SHP77 treated with DMSO at 0.1 percent for 48 hours (cell line): ENCODE measurements at regions not wholly inside any gene's neighbourhood (a gene's known extent, or its start where the extent isn't known, plus 50 kb on each side); places are given as distances from the start of the nearest gene placed in this dataset.

Experiments
- DNase-seq: peaks from one replicate; lab custom pipeline; 2025; lab: John Stamatoyannopoulos, UW

DNA sequence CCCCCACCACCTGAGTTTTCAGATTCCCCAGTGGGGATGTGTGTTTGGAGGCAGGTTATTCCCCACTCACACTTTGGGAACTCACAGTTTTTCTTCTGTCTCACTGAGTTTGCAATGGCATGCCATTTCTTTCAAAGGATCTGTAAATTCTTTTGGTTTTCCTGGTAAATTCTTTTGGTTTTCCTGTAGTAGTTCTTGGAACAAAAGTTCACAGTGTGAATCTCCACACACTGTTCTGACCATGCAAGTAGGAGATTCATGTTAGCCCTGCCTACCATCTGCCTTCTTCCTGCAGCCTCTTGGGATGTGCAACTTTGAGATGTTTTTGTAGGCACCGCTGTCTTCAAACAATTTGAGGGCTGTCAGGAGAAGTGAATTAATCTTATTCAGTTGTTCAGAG is 165.6 kb upstream of the OGFRL1 start:
- DNase-seq, result no peak

GRCh38 chr6:71124340-71124739 is 164.3 kb upstream of the OGFRL1 start:
- no peak for DNase-seq

DNA sequence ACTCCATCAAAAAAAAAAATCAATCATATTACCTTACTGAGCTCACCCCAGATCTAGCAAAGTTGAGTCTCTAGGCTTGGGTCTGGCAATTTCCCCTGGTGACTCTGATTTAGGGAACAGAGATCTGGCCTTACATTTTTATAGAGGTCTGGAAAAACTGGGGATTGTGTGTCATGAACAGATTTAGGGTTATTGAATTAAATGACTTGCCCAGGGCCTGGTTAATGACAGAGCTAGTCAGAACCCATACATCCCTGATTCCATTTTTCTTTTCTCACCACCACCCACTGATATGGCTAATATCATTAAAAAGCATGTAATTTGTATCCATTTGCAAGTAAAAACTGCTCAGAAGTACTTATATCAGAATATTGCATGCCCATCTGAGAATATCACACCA is 163.4 kb upstream of the OGFRL1 start:
- DNase-seq, result no peak

- no peak for DNase-seq
Observed at GRCh38 chr6:71126506-71126905, 162.1 kb upstream of the OGFRL1 start.

GRCh38 chr6:71127374-71127773 is 161.2 kb upstream of the OGFRL1 start:
- no peak for DNase-seq

- DNase-seq, result no peak
Observed at GRCh38 chr6:71130277-71130676, 158.3 kb upstream of the OGFRL1 start.

DNA sequence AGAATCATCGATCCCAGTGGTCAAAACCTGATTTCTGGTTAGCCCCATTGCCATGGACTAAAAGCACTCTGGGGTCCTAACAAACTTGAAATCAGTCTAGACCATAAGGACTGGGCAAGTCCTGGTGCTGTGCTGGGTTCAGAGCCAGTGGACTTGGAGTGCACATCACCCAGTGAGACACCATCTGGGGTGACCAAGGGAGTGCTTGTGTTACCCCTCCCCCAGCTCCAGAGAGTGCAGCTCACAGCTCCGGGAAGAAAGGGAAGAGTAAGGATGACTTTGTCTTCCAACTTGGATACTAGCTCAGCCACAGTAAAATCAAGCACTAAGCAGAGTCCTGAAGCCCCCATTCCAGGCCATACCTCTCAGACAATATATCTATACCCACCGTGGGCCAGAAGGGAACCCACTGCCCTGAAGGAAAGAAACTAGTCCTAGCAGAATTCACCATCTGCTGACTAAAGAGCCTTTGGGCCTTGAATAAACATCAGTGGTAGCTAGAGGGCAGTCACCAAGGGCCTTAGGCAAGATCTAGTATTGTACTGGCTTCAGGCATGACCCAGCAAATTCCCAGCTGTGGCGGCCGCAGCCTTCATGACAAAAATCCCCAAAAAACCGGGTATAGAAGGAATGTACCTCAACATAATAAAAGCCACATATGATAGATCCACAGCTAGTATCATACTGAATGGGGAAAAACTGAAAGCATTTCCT is 153.5 kb upstream of the OGFRL1 start:
- no peak for DNase-seq

- no peak for DNase-seq
Observed at GRCh38 chr6:71137973-71138372, 150.6 kb upstream of the OGFRL1 start.

GRCh38 chr6:71138376-71138775 is 150.2 kb upstream of the OGFRL1 start:
- no peak for DNase-seq

DNA sequence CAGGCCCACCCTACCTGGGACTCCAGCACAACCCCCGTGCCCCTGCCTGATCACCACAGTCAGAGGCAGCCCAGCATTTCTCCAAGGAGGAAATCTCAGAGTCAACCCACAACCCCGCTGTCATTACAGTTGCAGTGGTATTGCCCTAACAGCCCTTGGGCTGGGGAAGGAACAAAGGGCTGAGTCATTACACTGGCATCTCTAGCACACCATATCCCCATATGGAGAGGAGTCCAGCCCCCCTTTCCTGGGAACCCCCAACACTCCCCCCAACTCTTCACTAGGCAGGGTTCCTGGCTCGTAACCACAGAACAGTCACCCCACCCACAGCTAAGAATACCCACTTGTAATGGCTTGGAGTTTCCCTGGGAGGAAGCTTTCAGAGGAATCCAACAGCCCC is 149.4 kb upstream of the OGFRL1 start:
- no peak for DNase-seq

DNA sequence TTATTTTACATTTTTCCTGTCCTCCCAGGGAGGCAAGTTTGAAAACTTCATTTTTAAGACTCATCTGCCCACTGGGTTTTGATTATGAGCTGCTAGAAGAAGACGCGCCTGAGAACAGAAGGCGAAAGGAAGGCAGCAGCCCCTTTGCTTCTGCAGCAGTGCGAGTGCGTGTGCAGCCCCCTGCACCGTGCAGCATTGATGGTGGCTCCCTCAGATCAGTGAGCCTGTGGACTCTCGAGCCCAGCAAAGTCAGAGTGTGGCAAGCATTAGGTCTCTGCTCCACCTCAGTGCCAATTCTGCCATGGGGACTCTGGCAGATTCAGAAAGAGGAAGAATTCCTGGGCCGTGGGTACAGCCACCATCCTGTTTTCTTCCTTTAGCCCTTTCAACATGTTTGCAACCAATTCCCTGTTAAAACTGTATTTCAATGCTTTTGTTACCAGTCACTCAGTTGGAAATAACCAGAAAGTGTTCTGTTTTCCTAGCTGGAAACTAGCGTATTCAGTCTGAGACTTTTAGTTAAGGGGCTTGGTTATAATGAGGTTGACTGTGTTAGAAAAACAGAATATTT is 134.8 kb upstream of the OGFRL1 start:
- no peak for DNase-seq

DNA sequence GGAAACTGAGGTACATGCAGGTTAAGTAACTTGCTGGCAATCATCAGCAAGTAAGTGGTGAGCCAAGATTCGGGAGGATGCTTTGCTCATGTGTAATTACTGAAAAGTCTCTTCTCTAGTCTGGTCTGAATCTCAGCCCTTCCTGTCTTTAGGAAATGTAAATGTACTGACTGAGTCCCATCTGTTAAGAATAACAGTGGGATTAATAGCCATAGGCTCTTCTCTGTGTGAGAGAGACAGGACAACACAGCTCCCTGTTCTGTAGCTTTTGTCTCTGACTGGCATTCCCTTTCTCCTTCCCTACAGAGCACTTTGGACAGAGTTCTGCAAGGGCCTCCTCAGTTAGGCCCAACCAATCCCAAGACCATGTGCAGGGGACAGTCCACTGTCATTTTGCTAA is 131.3 kb upstream of the OGFRL1 start:
- DNase-seq, result no peak

GRCh38 chr6:71164890-71165289 is 123.7 kb upstream of the OGFRL1 start:
- DNase-seq, result no peak

GRCh38 chr6:71168233-71168765 is 120.3 kb upstream of the OGFRL1 start:
- no peak for DNase-seq

DNA sequence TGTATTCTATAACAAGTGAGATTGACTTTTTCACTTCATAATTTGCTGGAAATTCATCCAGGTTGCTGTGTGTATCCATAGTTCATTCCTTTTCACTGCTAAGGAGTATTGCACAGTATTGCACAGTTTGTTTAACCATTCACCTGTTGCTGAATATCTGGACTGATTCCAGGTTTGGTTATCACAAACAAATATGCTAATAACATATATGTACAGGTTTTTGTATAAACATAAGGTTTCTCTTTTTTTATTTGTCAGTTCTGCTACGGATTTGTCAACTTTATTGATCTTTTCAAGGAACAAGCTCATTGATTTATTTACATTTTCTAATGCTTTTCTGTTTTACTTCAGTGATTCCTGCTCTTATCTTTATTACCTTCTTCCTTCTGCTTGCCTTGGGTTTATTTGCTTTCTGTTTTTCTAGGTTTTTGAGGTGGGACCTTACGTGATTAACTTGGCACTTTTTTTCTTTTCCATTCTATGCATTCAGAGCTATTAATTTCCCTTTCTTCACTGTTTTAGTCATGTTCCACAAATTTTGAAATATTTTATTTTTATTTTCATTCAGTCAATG is 117.0 kb upstream of the OGFRL1 start:
- DNase-seq, result no peak

- DNase-seq, result no peak
Observed at GRCh38 chr6:71179249-71179885, 109.2 kb upstream of the OGFRL1 start.

GRCh38 chr6:71181565-71181964 is 107.0 kb upstream of the OGFRL1 start:
- no peak for DNase-seq

DNA sequence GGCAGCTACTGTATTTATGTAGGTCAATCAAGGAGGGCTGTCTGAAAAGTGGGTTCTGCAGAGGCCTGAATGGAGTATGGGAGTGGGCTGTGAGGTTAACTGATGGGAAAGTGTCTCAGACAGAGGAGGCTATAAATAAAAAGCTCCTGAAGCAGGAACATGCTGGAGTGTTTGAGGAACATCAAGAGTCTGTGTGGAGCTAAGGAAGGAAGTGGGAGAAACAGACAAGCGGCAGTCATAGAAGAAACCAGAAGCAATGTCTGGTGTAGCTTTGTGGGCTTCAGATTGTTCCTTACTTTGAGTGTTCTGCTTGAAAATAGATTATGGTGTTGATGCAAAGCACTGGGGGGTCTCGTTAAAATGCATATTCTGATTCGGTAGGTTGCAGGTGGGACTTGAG is 101.5 kb upstream of the OGFRL1 start:
- DNase-seq, result no peak

DNA sequence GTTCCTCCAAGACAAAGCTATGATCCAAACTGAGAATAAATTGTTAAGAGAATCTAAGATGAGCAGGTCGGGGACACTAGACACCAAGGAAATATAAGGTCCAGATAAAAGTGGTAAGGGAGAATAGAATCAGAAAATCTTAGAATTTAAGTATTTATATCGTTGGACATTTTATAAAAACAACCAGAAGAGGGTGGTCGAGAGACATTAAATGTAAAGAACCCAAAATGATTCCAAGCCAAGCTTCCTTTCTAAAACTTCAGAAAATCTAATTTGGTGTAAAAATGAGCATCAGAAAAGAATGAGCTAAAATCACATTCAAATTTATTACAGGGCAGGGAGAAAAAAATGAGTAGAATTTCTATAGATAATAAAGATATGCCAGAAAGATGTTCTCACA is 97.8 kb upstream of the OGFRL1 start:
- no peak for DNase-seq

DNA sequence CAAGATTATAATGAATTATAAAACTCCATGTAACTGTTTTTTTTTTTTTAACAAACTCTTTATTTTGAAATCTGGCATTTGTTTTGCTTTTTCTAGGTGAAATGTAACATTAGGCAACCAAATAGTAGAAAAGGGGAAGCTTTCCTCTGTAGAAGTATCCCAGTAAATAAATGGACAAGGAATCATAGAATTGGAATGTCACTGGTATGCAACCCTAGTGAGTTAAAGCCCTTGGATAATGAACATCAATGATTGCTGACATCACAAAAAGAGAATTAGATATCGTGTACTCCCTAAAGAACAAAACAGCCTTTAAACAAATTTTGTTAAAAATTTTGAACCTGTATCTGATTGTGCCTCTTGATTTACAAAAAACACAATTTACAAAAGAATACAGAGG is 93.9 kb upstream of the OGFRL1 start:
- DNase-seq, result no peak

- no peak for DNase-seq
Observed at GRCh38 chr6:71197267-71197666, 91.3 kb upstream of the OGFRL1 start.

DNA sequence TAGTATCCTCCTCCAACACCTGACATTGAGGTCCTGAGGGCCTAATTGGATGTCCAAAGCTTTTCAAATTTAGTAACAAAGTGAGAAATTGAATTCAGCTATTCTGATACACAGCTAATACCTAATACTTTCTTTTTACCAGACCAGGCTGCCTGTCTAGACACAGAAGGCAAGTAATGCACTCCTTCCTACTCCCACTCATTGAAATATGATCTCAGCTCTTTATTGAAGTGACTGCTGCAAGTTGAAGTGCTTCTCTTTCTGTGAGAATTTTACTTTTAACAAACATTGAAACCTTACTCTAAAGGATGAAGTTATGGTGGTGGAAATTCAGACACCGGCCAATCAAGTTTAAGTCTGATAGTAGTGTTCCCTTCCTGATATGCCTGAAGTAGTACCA is 90.8 kb upstream of the OGFRL1 start:
- no peak for DNase-seq

DNA sequence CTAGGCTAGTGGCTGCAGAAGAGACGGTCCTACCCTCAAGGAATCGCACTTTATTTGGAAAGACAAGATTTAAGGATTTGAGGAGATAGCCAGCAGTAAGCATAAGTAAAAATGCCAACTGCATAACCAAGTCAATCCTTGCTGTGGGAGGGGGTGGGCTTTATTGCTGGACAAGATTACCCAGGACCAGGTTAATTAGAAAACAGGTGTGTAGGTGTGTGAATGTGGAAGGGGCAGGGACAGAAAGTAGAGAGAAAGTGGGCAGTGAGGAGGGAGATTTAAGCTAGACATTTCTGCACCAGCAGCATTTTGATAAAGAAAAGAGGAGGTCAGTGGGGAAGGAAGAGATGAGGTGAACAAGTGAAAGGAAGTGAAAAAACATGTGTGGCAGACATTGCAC is 89.7 kb upstream of the OGFRL1 start:
- no peak for DNase-seq
